ENCODE measurements at regions not wholly inside any gene's neighbourhood (a gene's known extent, or its start where the extent isn't known, plus 50 kb on each side); places are given as distances from the start of the nearest gene placed in this dataset.

DNA sequence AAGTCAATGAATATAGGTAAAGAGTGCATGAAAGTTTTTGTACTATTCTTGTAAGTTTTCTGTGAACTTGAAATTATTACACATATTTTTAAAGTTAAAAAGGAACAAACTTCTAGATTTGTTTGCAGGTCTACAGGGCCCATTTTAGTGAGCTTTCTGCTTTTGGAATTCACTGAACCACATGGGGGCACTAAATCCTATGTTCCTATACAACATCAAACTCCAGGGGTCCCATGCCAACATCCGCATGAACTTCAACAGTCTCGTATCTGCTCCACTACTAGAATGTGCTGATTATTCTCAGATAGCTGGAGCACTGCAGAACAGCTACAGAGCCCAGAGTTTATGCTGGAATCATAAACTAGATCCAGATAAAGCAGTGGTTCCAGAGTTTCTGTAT lies 347.9 kb upstream of the SPTLC3 start:
- H3K27me3 Mint-ChIP-seq: peaks cover 0 to 9% (median 0%) of the 10 kb centered on the region in 5 donors
- POLR2A ChIA-PET: no interaction called here
- peaks cover 0 to 4% (median 0%) of the 10 kb centered on the region in 5 donors for H3K36me3 Mint-ChIP-seq
- DNase-seq (no peak), ATAC-seq (no peak)
- intact Hi-C loops (cut with micrococcal nuclease): no loop called here
- no peaks in the 10 kb centered on the region for H3K4me1 Mint-ChIP-seq
- Histone ChIP-seq H3K4me3 (ENCODE audit: low read length) (no peak overlapping the region), H3K27me3 (ENCODE audit: control insufficient read depth in 2 of 2, insufficient read depth in 2 of 2, low read length in 2 of 2) (no peaks in the 10 kb centered on the region), H3K9me3 (ENCODE audit: control insufficient read depth in 2 of 3, low read length in 3 of 3) (no peaks in the 10 kb centered on the region), H3K27ac (ENCODE audit: low read depth, low read length) (no peak overlapping the region), H3K36me3 (ENCODE audit: control insufficient read depth in 2 of 3, insufficient read depth in 3 of 3, low read length in 3 of 3) (no peaks in the 10 kb centered on the region), H3K4me1 (ENCODE audit: control insufficient read depth in 2 of 2, insufficient read depth in 2 of 2, low read length in 2 of 2) (no peaks in the 10 kb centered on the region)
- H3K27ac Mint-ChIP-seq: no peak overlapping the region
- H3K9me3 Mint-ChIP-seq: peaks cover 0 to 26% (median 13%) of the 10 kb centered on the region in 11 donors
- CTCF ChIA-PET: no interaction called here
- no peak overlapping the region for H3K4me3 Mint-ChIP-seq

DNA sequence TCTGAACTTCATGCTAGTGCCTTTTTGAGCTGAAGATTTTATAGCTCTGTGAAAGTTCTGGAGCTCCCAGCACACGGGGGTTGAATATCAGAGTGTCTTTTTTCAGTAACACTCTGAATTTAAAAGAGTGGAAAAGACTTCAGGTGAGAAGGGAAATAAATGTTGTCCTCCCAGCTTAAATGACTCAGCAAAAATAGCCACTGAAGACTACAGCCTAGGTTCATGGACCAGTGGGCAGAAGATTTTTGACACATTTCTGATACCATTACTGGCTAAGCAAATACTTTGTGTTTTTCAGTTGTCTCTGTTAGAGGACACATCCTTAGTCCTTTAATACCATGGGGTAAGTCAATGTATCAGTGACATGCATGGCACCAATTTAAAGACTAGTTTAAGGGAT lies 338.5 kb upstream of the SPTLC3 start:
- Histone ChIP-seq H3K4me3 (ENCODE audit: low read length) (no peak overlapping the region), H3K27ac (ENCODE audit: low read depth, low read length) (no peak overlapping the region), H3K36me3 (ENCODE audit: control insufficient read depth in 2 of 3, insufficient read depth in 3 of 3, low read length in 3 of 3) (no peaks in the 10 kb centered on the region), H3K9me3 (ENCODE audit: control insufficient read depth in 2 of 3, low read length in 3 of 3) (no peaks in the 10 kb centered on the region), H3K4me1 (ENCODE audit: control insufficient read depth in 2 of 2, insufficient read depth in 2 of 2, low read length in 2 of 2) (no peaks in the 10 kb centered on the region), H3K27me3 (ENCODE audit: control insufficient read depth in 2 of 2, insufficient read depth in 2 of 2, low read length in 2 of 2) (no peaks in the 10 kb centered on the region)
- no peak overlapping the region for H3K27ac Mint-ChIP-seq
- ATAC-seq: no peak
- H3K4me1 Mint-ChIP-seq: no peaks in the 10 kb centered on the region
- intact Hi-C loops (cut with micrococcal nuclease): no loop called here
- peaks cover 1 to 17% (median 7%) of the 10 kb centered on the region in 11 donors for H3K9me3 Mint-ChIP-seq
- CTCF ChIA-PET: no interaction called here
- no peak overlapping the region for H3K4me3 Mint-ChIP-seq
- POLR2A ChIA-PET: no interaction called here
- no peaks in the 10 kb centered on the region for H3K36me3 Mint-ChIP-seq
- no peak for DNase-seq
- H3K27me3 Mint-ChIP-seq: no peaks in the 10 kb centered on the region

DNA sequence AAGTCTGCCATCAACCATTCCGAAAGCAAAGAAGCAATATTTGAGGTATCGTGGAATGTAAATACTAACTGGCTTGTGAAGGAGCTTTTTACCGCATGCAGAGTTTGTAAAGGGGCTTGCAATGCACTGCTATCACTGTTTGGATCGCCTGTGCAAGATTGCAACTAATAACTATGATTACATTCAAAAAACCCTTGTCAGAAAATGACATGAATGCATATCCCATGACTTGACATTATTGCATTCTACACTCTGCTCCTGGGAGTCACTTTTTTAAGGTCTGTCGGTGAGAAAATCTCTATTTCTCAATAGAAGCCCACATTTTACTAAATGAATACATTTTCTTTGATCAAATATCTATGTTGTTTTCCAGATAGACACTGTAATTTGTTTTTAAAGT lies 335.4 kb upstream of the SPTLC3 start:
- no peaks in the 10 kb centered on the region for H3K9me3 ChIP-seq (ENCODE audit: control insufficient read depth in 2 of 3, low read length in 3 of 3)
- Mint-ChIP-seq H3K9me3 (peaks cover 1 to 17% (median 7%) of the 10 kb centered on the region in 11 donors), H3K4me1 (no peaks in the 10 kb centered on the region), H3K36me3 (no peaks in the 10 kb centered on the region), H3K27me3 (no peaks in the 10 kb centered on the region), H3K27ac (no peak overlapping the region), H3K4me3 (no peak overlapping the region)
- H3K4me1 ChIP-seq (ENCODE audit: control insufficient read depth in 2 of 2, insufficient read depth in 2 of 2, low read length in 2 of 2): no peaks in the 10 kb centered on the region
- CTCF ChIA-PET: no interaction called here
- DNase-seq (no peak), ATAC-seq (no peak)
- no peak overlapping the region for H3K27ac ChIP-seq (ENCODE audit: low read depth, low read length)
- POLR2A ChIA-PET: no interaction called here
- no peaks in the 10 kb centered on the region for H3K36me3 ChIP-seq (ENCODE audit: control insufficient read depth in 2 of 3, insufficient read depth in 3 of 3, low read length in 3 of 3)
- no peak overlapping the region for H3K4me3 ChIP-seq (ENCODE audit: low read length)
- no peaks in the 10 kb centered on the region for H3K27me3 ChIP-seq (ENCODE audit: control insufficient read depth in 2 of 2, insufficient read depth in 2 of 2, low read length in 2 of 2)
- intact Hi-C loops (cut with micrococcal nuclease): no loop called here

DNA sequence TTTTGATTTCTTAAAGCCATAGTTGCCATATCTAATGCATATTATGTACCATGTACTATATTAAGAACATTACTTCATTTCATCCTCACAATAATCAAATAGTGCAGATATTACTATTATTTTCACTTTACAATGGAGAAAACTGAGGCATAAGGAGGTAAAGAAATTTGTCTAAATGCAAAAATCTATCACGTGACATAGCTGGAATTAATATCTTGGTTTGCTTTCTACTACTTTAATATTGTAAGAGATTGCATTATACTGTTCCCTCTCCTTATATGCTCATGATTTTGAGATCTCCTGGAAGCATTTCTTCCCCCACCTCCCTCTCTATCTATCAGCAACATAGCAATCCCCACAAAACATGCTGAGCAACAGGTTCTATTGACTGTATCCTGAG lies 330.8 kb upstream of the SPTLC3 start:
- Histone ChIP-seq H3K36me3 (ENCODE audit: control insufficient read depth in 2 of 3, insufficient read depth in 3 of 3, low read length in 3 of 3) (no peaks in the 10 kb centered on the region), H3K27me3 (ENCODE audit: control insufficient read depth in 2 of 2, insufficient read depth in 2 of 2, low read length in 2 of 2) (no peaks in the 10 kb centered on the region), H3K27ac (ENCODE audit: low read depth, low read length) (no peak overlapping the region), H3K4me1 (ENCODE audit: control insufficient read depth in 2 of 2, insufficient read depth in 2 of 2, low read length in 2 of 2) (no peaks in the 10 kb centered on the region), H3K9me3 (ENCODE audit: control insufficient read depth in 2 of 3, low read length in 3 of 3) (no peaks in the 10 kb centered on the region), H3K4me3 (ENCODE audit: low read length) (no peak overlapping the region)
- no peaks in the 10 kb centered on the region for H3K27me3 Mint-ChIP-seq
- CTCF ChIA-PET: no interaction called here
- no peak overlapping the region for H3K4me3 Mint-ChIP-seq
- no peaks in the 10 kb centered on the region for H3K36me3 Mint-ChIP-seq
- intact Hi-C loops (cut with micrococcal nuclease): no loop called here
- peaks cover 0 to 15% (median 3%) of the 10 kb centered on the region in 11 donors for H3K9me3 Mint-ChIP-seq
- no peak for DNase-seq
- H3K4me1 Mint-ChIP-seq: no peaks in the 10 kb centered on the region
- ATAC-seq: no peak
- no peak overlapping the region for H3K27ac Mint-ChIP-seq
- POLR2A ChIA-PET: no interaction called here

DNA sequence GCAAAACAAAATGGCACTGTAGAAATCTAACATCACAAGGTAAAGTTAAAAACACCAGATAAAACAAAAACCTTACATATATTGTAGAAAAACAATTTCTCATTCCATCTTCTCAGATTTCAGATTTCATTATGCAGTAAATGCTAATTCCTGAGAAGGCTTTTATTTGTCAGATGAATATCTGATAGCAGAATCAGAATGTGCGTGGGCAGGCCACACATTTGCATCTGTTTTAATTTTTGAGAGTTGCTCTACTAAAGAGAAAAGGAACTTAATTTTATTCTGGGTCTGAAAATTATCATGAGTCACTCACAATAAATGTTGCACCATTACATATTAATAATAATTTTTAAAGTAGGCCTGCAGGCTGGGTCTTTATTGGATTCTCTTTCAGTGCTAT lies 329.3 kb upstream of the SPTLC3 start:
- CTCF ChIA-PET: no interaction called here
- no peak overlapping the region for H3K4me3 Mint-ChIP-seq
- no peak overlapping the region for H3K27ac Mint-ChIP-seq
- H3K9me3 Mint-ChIP-seq: peaks cover 0 to 12% (median 1%) of the 10 kb centered on the region in 11 donors
- ATAC-seq (no peak), DNase-seq (no peak)
- Histone ChIP-seq H3K4me1 (ENCODE audit: control insufficient read depth in 2 of 2, insufficient read depth in 2 of 2, low read length in 2 of 2) (no peaks in the 10 kb centered on the region), H3K9me3 (ENCODE audit: control insufficient read depth in 2 of 3, low read length in 3 of 3) (no peaks in the 10 kb centered on the region), H3K27ac (ENCODE audit: low read depth, low read length) (no peak overlapping the region), H3K27me3 (ENCODE audit: control insufficient read depth in 2 of 2, insufficient read depth in 2 of 2, low read length in 2 of 2) (no peaks in the 10 kb centered on the region), H3K4me3 (ENCODE audit: low read length) (no peak overlapping the region), H3K36me3 (ENCODE audit: control insufficient read depth in 2 of 3, insufficient read depth in 3 of 3, low read length in 3 of 3) (no peaks in the 10 kb centered on the region)
- intact Hi-C loops (cut with micrococcal nuclease): no loop called here
- H3K4me1 Mint-ChIP-seq: no peaks in the 10 kb centered on the region
- no peaks in the 10 kb centered on the region for H3K36me3 Mint-ChIP-seq
- H3K27me3 Mint-ChIP-seq: no peaks in the 10 kb centered on the region
- POLR2A ChIA-PET: no interaction called here

DNA sequence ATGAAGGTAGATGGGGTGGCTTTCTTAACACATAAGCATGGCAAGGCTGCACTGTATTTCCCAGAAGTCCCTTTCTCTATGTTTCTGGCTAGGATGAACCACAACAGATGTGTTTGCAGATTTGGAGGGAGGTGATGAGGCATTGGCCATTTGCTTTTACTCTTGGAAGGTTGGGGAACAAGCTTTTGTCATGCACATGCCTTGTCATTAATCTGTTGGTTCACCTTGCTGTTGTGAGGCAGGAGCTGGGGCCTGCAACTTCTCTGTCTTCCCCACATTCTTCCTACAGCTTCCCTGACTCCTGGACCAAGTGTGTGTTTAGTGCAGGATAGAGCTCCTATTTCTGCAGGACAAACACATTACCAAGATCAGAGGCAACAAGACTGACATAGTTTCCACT lies 326.2 kb upstream of the SPTLC3 start:
- ChIA-PET POLR2A (no interaction called here), CTCF (no interaction called here)
- Mint-ChIP-seq H3K36me3 (no peaks in the 10 kb centered on the region), H3K9me3 (peaks cover 0 to 10% (median 0%) of the 10 kb centered on the region in 11 donors), H3K27me3 (no peaks in the 10 kb centered on the region), H3K27ac (no peak overlapping the region), H3K4me1 (no peaks in the 10 kb centered on the region), H3K4me3 (no peak overlapping the region)
- Histone ChIP-seq H3K9me3 (ENCODE audit: control insufficient read depth in 2 of 3, low read length in 3 of 3) (no peaks in the 10 kb centered on the region), H3K4me3 (ENCODE audit: low read length) (no peak overlapping the region), H3K27me3 (ENCODE audit: control insufficient read depth in 2 of 2, insufficient read depth in 2 of 2, low read length in 2 of 2) (no peaks in the 10 kb centered on the region), H3K27ac (ENCODE audit: low read depth, low read length) (no peak overlapping the region), H3K4me1 (ENCODE audit: control insufficient read depth in 2 of 2, insufficient read depth in 2 of 2, low read length in 2 of 2) (no peaks in the 10 kb centered on the region), H3K36me3 (ENCODE audit: control insufficient read depth in 2 of 3, insufficient read depth in 3 of 3, low read length in 3 of 3) (no peaks in the 10 kb centered on the region)
- no peak for DNase-seq
- intact Hi-C loops (cut with micrococcal nuclease): no loop called here
- ATAC-seq: no peak

DNA sequence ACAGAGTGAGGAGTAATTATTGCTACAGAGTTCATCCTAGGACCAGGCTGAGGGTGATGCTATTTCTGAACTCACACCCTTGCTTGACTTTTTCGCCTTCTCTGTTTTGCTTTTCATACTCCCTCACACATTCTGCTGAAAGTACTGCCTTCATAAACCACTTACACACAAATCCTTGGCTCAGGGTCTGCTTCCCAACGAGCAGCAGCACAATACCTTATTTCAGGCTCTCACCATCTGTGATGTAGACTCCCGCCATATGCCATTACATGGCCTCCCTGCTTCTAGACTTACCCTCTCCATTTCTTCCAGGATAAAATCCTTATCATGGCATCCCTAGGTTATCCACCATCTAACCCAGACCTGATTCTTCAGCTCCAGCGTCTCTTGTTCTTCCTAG lies 321.3 kb upstream of the SPTLC3 start:
- Histone ChIP-seq H3K4me3 (ENCODE audit: low read length) (no peak overlapping the region), H3K27me3 (ENCODE audit: control insufficient read depth in 2 of 2, insufficient read depth in 2 of 2, low read length in 2 of 2) (no peaks in the 10 kb centered on the region), H3K9me3 (ENCODE audit: control insufficient read depth in 2 of 3, low read length in 3 of 3) (no peaks in the 10 kb centered on the region), H3K27ac (ENCODE audit: low read depth, low read length) (no peak overlapping the region), H3K4me1 (ENCODE audit: control insufficient read depth in 2 of 2, insufficient read depth in 2 of 2, low read length in 2 of 2) (no peaks in the 10 kb centered on the region), H3K36me3 (ENCODE audit: control insufficient read depth in 2 of 3, insufficient read depth in 3 of 3, low read length in 3 of 3) (no peaks in the 10 kb centered on the region)
- no peak for ATAC-seq
- CTCF ChIA-PET: no interaction called here
- Mint-ChIP-seq H3K4me3 (no peak overlapping the region), H3K27me3 (no peaks in the 10 kb centered on the region), H3K4me1 (no peaks in the 10 kb centered on the region), H3K27ac (no peak overlapping the region), H3K9me3 (peaks cover 0 to 12% (median 3%) of the 10 kb centered on the region in 11 donors), H3K36me3 (no peaks in the 10 kb centered on the region)
- POLR2A ChIA-PET: no interaction called here
- DNase-seq: no peak
- intact Hi-C loops (cut with micrococcal nuclease): no loop called here

Data from naive thymus-derived CD4-positive, alpha-beta T cell (primary cell).